ENCODE measurements at regions not wholly inside any gene's neighbourhood (a gene's known extent, or its start where the extent isn't known, plus 50 kb on each side); places are given as distances from the start of the nearest gene placed in this dataset.

- H3K27me3 ChIP-seq (ENCODE audit: control insufficient read depth, insufficient read depth, low read length): no peaks in the 10 kb centered on the region
- no peak overlapping the region for H3K4me3 ChIP-seq (ENCODE audit: low read length in 3 of 3)
- no peaks in the 10 kb centered on the region for H3K36me3 ChIP-seq (ENCODE audit: control insufficient read depth in 2 of 3, insufficient read depth in 3 of 3, low read length in 3 of 3)
- H3K9ac ChIP-seq (ENCODE audit: low read length in 3 of 3): no peak overlapping the region
- no peak overlapping the region for H3K27ac ChIP-seq (ENCODE audit: low read depth in 2 of 2, low read length in 2 of 2)
- FAIRE-seq (no peak), DNase-seq (no peak)
- no peaks in the 10 kb centered on the region for H3K4me1 ChIP-seq (ENCODE audit: control insufficient read depth in 2 of 3, insufficient read depth in 2 of 3, low read depth in 1 of 3, low read length in 3 of 3)
- intact Hi-C loops (cut with DNase I): no loop called here
- H3K9me3 ChIP-seq (ENCODE audit: control insufficient read depth in 2 of 3, insufficient read depth in 1 of 3, low read length in 3 of 3): no peaks in the 10 kb centered on the region
- no peak for TF ChIP-seq CTCF (IDR thresholded peaks at IDR 0.05; ENCODE audit: borderline replicate concordance, extremely low read depth, insufficient read depth)
These were observed 218.9 kb upstream of the SORCS1 start for GRCh38 chr10:107383357-107383756.

DNA sequence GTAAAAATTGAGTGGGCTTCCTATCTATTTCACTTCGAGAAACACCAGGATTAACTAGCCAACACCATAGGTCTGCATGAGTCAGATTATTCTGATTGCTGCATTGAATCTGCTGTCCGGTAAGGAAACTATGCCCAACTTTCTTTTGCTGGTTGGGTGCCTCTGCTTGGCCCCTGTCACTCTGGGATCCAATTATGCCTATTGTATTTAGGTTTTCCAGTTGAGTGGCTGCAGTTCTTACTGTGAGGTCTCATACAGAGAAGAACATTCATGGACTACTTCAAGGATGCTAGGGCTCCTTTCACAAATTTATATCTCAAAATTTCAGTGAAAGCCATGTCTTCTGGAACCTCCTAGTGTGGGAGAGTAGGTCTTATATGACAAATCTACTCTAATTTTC is 215.1 kb upstream of the SORCS1 start:
- DNase-seq (no peak), FAIRE-seq (no peak)
- no peak overlapping the region for H3K27ac ChIP-seq (ENCODE audit: low read depth in 2 of 2, low read length in 2 of 2)
- H3K4me1 ChIP-seq (ENCODE audit: control insufficient read depth in 2 of 3, insufficient read depth in 2 of 3, low read depth in 1 of 3, low read length in 3 of 3): no peaks in the 10 kb centered on the region
- no peaks in the 10 kb centered on the region for H3K9me3 ChIP-seq (ENCODE audit: control insufficient read depth in 2 of 3, insufficient read depth in 1 of 3, low read length in 3 of 3)
- no peak for TF ChIP-seq CTCF (IDR thresholded peaks at IDR 0.05; ENCODE audit: borderline replicate concordance, extremely low read depth, insufficient read depth)
- intact Hi-C loops (cut with DNase I): no loop called here
- no peak overlapping the region for H3K9ac ChIP-seq (ENCODE audit: low read length in 3 of 3)
- no peaks in the 10 kb centered on the region for H3K27me3 ChIP-seq (ENCODE audit: control insufficient read depth, insufficient read depth, low read length)
- H3K4me3 ChIP-seq (ENCODE audit: low read length in 3 of 3): no peak overlapping the region
- H3K36me3 ChIP-seq (ENCODE audit: control insufficient read depth in 2 of 3, insufficient read depth in 3 of 3, low read length in 3 of 3): no peaks in the 10 kb centered on the region

- H3K36me3 ChIP-seq (ENCODE audit: control insufficient read depth in 2 of 3, insufficient read depth in 3 of 3, low read length in 3 of 3): no peaks in the 10 kb centered on the region
- H3K27ac ChIP-seq (ENCODE audit: low read depth in 2 of 2, low read length in 2 of 2): no peak overlapping the region
- no peak for DNase-seq
- TF ChIP-seq CTCF (IDR thresholded peaks at IDR 0.05; ENCODE audit: borderline replicate concordance, extremely low read depth, insufficient read depth): no peak
- H3K4me3 ChIP-seq (ENCODE audit: low read length in 3 of 3): no peak overlapping the region
- no peak for FAIRE-seq
- H3K9me3 ChIP-seq (ENCODE audit: control insufficient read depth in 2 of 3, insufficient read depth in 1 of 3, low read length in 3 of 3): no peaks in the 10 kb centered on the region
- intact Hi-C loops (cut with DNase I): no loop called here
- no peaks in the 10 kb centered on the region for H3K4me1 ChIP-seq (ENCODE audit: control insufficient read depth in 2 of 3, insufficient read depth in 2 of 3, low read depth in 1 of 3, low read length in 3 of 3)
- no peak overlapping the region for H3K9ac ChIP-seq (ENCODE audit: low read length in 3 of 3)
- no peaks in the 10 kb centered on the region for H3K27me3 ChIP-seq (ENCODE audit: control insufficient read depth, insufficient read depth, low read length)
These were observed 207.3 kb upstream of the SORCS1 start for GRCh38 chr10:107371801-107372200.

DNA sequence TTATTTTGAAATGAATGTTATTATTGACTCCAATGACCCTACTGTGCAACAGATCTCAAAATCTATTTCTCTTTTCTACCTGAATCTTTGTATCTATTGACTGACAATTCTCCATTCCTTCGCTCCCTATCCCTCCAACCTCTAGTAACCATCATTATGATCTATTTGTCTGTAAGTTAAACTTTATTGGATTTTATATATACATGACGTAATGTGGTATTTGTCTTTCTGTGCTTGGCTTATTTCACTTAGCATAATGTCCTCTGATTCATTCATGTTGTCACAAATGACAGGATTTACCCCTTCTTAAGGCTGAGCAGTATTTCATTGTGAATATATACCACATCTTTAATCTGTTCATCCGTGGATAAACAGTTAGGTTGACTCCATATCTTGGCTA is 200.4 kb upstream of the SORCS1 start:
- intact Hi-C loops (cut with DNase I): no loop called here
- Histone ChIP-seq H3K27me3 (ENCODE audit: control insufficient read depth, insufficient read depth, low read length) (no peaks in the 10 kb centered on the region), H3K9me3 (ENCODE audit: control insufficient read depth in 2 of 3, insufficient read depth in 1 of 3, low read length in 3 of 3) (no peaks in the 10 kb centered on the region), H3K4me1 (ENCODE audit: control insufficient read depth in 2 of 3, insufficient read depth in 2 of 3, low read depth in 1 of 3, low read length in 3 of 3) (no peaks in the 10 kb centered on the region), H3K9ac (ENCODE audit: low read length in 3 of 3) (no peak overlapping the region), H3K27ac (ENCODE audit: low read depth in 2 of 2, low read length in 2 of 2) (no peak overlapping the region), H3K36me3 (ENCODE audit: control insufficient read depth in 2 of 3, insufficient read depth in 3 of 3, low read length in 3 of 3) (no peaks in the 10 kb centered on the region), H3K4me3 (ENCODE audit: low read length in 3 of 3) (no peak overlapping the region)
- no peak for TF ChIP-seq CTCF (IDR thresholded peaks at IDR 0.05; ENCODE audit: borderline replicate concordance, extremely low read depth, insufficient read depth)
- no peak for FAIRE-seq
- DNase-seq: no peak

Measured in kidney (tissue), 13 donors.